IMR-90 (cell line): ENCODE measurements at regions not wholly inside any gene's neighbourhood (a gene's known extent, or its start where the extent isn't known, plus 50 kb on each side); places are given as distances from the start of the nearest gene placed in this dataset.

Source experiments
- ATAC-seq: fragments of 200-7000 bp; cut with Tn5 transposase; 2 replicates; pipeline ENCODE4 v1.9.1; 2020; ENCODE audit warnings: low read depth, mild to moderate bottlenecking, moderate library complexity
- BruUV-seq: library from RNA; stranded (reverse); fragments of 400-500 nt; replicated peaks from 2 replicates; lab custom pipeline; 2021; lab: Mats Ljungman, UMichigan
- CTCF ChIA-PET: fragments of 300-600 bp; formaldehyde crosslinking; extraction: SDS; loops from one replicate; lab custom pipeline; 2021; ENCODE audit warnings: antibody characterized with exemption; lab: Yijun Ruan, JAX
- POLR2A ChIA-PET: fragments of 300-600 bp; sonication (Branson Sonifier 250); formaldehyde crosslinking; loops from one replicate; lab custom pipeline; 2022; ENCODE audit warnings: antibody characterized with exemption; ENCODE audit not compliant: unreplicated experiment; lab: Charles Lee
- DNase-seq: peaks from one replicate; pipeline ENCODE4 v3.0.0; 2013
- H2AFZ ChIP-seq: replicated peaks from 2 replicates; pipeline ENCODE3; 2013; ENCODE audit warnings: low read length, mild to moderate bottlenecking; ENCODE audit not compliant: poor library complexity
- H2AK5ac ChIP-seq: 2 replicates; pipeline ENCODE4 v1.6.1; 2013; ENCODE audit warnings: low read depth, low read length, inconsistent platforms
- H2AK9ac ChIP-seq: replicated peaks from 2 replicates; pipeline ENCODE3; 2013; ENCODE audit warnings: mild to moderate bottlenecking, low read depth, low read length, moderate library complexity; ENCODE audit not compliant: poor library complexity
- H2BK120ac ChIP-seq: 2 replicates; pipeline ENCODE4 v1.6.1; 2013; ENCODE audit warnings: low read depth, low read length, inconsistent platforms
- H2BK15ac ChIP-seq: 3 replicates; pipeline ENCODE4 v1.6.1; 2013; ENCODE audit warnings: low read depth, low read length, inconsistent platforms
- H2BK20ac ChIP-seq: 2 replicates; pipeline ENCODE4 v1.6.1; 2013; ENCODE audit warnings: low read depth, mild to moderate bottlenecking, inconsistent platforms, low read length, moderate library complexity
- H2BK5ac ChIP-seq: 2 replicates; pipeline ENCODE4 v1.6.1; 2013; ENCODE audit warnings: mild to moderate bottlenecking, low read depth, low read length, inconsistent platforms; ENCODE audit not compliant: poor library complexity, severe bottlenecking
- H3K14ac ChIP-seq: replicated peaks from 2 replicates; pipeline ENCODE4 v1.6.1; 2013; ENCODE audit warnings: low read depth, low read length, inconsistent platforms
- H3K18ac ChIP-seq: 2 replicates; pipeline ENCODE4 v1.6.1; 2013; ENCODE audit warnings: low read depth, low read length, control low read depth
- H3K23ac ChIP-seq: 2 replicates; pipeline ENCODE4 v1.6.1; 2013; ENCODE audit warnings: low read depth, low read length, inconsistent platforms
- H3K27ac ChIP-seq: 2 replicates; pipeline ENCODE4 v1.5.1; 2013; ENCODE audit warnings: mild to moderate bottlenecking, control low read depth, low read length; ENCODE audit not compliant: insufficient read depth
- H3K27me3 ChIP-seq: 2 replicates; pipeline ENCODE4 v1.6.1; 2013; ENCODE audit warnings: low read length; ENCODE audit not compliant: control insufficient read depth, insufficient read depth
- H3K36me3 ChIP-seq: 2 replicates; pipeline ENCODE4 v1.6.1; 2013; ENCODE audit warnings: low read length, mixed read lengths; ENCODE audit not compliant: control insufficient read depth, insufficient read depth
- H3K4ac ChIP-seq: 2 replicates; pipeline ENCODE4 v1.6.1; 2013; ENCODE audit warnings: low read depth, low read length, inconsistent platforms
- H3K4me1 ChIP-seq: 2 replicates; pipeline ENCODE4 v1.6.1; 2013; ENCODE audit warnings: low read length, mixed read lengths; ENCODE audit not compliant: control insufficient read depth, insufficient read depth
- H3K4me2 ChIP-seq: 2 replicates; pipeline ENCODE4 v1.6.1; 2013; ENCODE audit warnings: low read depth, mild to moderate bottlenecking, control low read depth, low read length, moderate library complexity
- H3K4me3 ChIP-seq: 2 replicates; pipeline ENCODE4 v1.5.1; 2013; ENCODE audit warnings: low read depth, mild to moderate bottlenecking, control low read depth, low read length, moderate library complexity; ENCODE audit not compliant: insufficient read depth
- H3K56ac ChIP-seq: 2 replicates; pipeline ENCODE4 v1.6.1; 2013; ENCODE audit warnings: low read length, inconsistent platforms; ENCODE audit not compliant: insufficient read depth; ENCODE audit errors: extremely low read depth
- H3K79me1 ChIP-seq, 2 experiments: 2 replicates each; pipeline ENCODE4 v1.6.1; 2013; ENCODE audit warnings: low read length in 2 of 2, inconsistent platforms in 1 of 2, low read depth in 1 of 2
- H3K9ac ChIP-seq: 2 replicates; pipeline ENCODE4 v1.6.1; 2013; ENCODE audit warnings: low read depth, low read length, control low read depth
- H3K9me1 ChIP-seq: 2 replicates; pipeline ENCODE4 v1.6.1; 2013; ENCODE audit warnings: low read length, inconsistent platforms; ENCODE audit not compliant: insufficient read depth
- H3K9me3 ChIP-seq: 2 replicates; pipeline ENCODE4 v1.6.1; 2013; ENCODE audit warnings: low read length; ENCODE audit not compliant: control insufficient read depth, insufficient read depth
- H4K20me1 ChIP-seq: 2 replicates; pipeline ENCODE4 v1.6.1; 2013; ENCODE audit warnings: low read length, inconsistent platforms; ENCODE audit not compliant: insufficient read depth
- H4K5ac ChIP-seq: 2 replicates; pipeline ENCODE4 v1.6.1; 2013; ENCODE audit warnings: mild to moderate bottlenecking, low read depth, low read length, control low read depth
- H4K8ac ChIP-seq, 2 experiments: 2 replicates each; pipeline ENCODE4 v1.6.1; 2013; ENCODE audit warnings: low read depth in 2 of 2, low read length in 2 of 2, control low read depth in 1 of 2, inconsistent platforms in 1 of 2
- H4K91ac ChIP-seq: 2 replicates; pipeline ENCODE4 v1.6.1; 2013; ENCODE audit warnings: low read depth, low read length, inconsistent platforms; ENCODE audit not compliant: insufficient read depth
- BHLHE40 ChIP-seq: fragments of 150-350 bp; IDR thresholded peaks from 2 replicates; pipeline ENCODE4 v1.6.1; 2016; ENCODE audit warnings: mild to moderate bottlenecking, low read depth, low read length
- CEBPB ChIP-seq: IDR thresholded peaks from 2 replicates; pipeline ENCODE4 v1.6.1; 2012; ENCODE audit warnings: low read depth, low read length, improper control_type of control experiment
- CHD1 ChIP-seq: IDR thresholded peaks from 2 replicates; pipeline ENCODE4 v1.6.1; 2012; ENCODE audit warnings: low read depth, low read length, improper control_type of control experiment
- ELK1 ChIP-seq: fragments of 150-350 bp; IDR thresholded peaks from 2 replicates; pipeline ENCODE4 v1.6.1; 2016; ENCODE audit warnings: low read depth, mild to moderate bottlenecking, low read length, moderate library complexity, borderline replicate concordance
- FOS ChIP-seq: fragments of 150-350 bp; IDR thresholded peaks from 2 replicates; pipeline ENCODE4 v1.6.1; 2016; ENCODE audit warnings: low read depth, low read length
- MAZ ChIP-seq: IDR thresholded peaks from 2 replicates; pipeline ENCODE4 v1.6.1; 2012; ENCODE audit warnings: low read depth, mild to moderate bottlenecking, low read length, improper control_type of control experiment, moderate library complexity, borderline replicate concordance
- NFE2L2 ChIP-seq: fragments of 150-350 bp; IDR thresholded peaks from 2 replicates; pipeline ENCODE4 v1.6.1; 2016; ENCODE audit warnings: low read depth, mild to moderate bottlenecking, low read length
- POLR2A ChIP-seq: IDR thresholded peaks from 2 replicates; pipeline ENCODE4 v1.6.1; 2012; ENCODE audit warnings: mild to moderate bottlenecking, low read depth, low read length
- RAD21 ChIP-seq: IDR thresholded peaks from 2 replicates; pipeline ENCODE4 v1.6.1; 2012; ENCODE audit warnings: low read length, improper control_type of control experiment
- RCOR1 ChIP-seq: IDR thresholded peaks from 2 replicates; pipeline ENCODE4 v1.6.1; 2012; ENCODE audit warnings: mild to moderate bottlenecking, low read length, improper control_type of control experiment; ENCODE audit not compliant: insufficient replicate concordance
- RFX5 ChIP-seq: IDR thresholded peaks from 2 replicates; pipeline ENCODE4 v1.8.0; 2012; ENCODE audit warnings: low read depth, mild to moderate bottlenecking, low read length, moderate library complexity
- WGBS, 2 experiments: methylation state at CpG; one replicate each; pipeline versions ENCODE4 v1.1.5 to v1.1.7; 2013; ENCODE audit warnings: missing lambda C conversion rate in 2 of 2; ENCODE audit not compliant: insufficient read length in 1 of 2; ENCODE audit errors: extremely low coverage in 2 of 2; 5-methylcytosine and 5-hydroxymethylcytosine counted together
- dilution Hi-C: fragments of 300-500 bp; cut with HindIII; formaldehyde crosslinking; loops from one replicate; pipeline ENCODE4 v1.14.3; 2018; ENCODE audit warnings: low sequenced_read_pairs; ENCODE audit not compliant: unreplicated experiment
- in situ Hi-C: fragments of 300-500 bp; cut with MboI; formaldehyde crosslinking; loops from 3 replicates; pipeline ENCODE4 v1.14.3; 2019; ENCODE audit warnings: low sequenced_read_pairs, inconsistent platforms, mixed read lengths
- intact Hi-C: fragments of 100-400 bp; cut with micrococcal nuclease; formaldehyde crosslinking; loops from 2 replicates; pipeline ENCODE4 v1.10.0; 2022
- TF ChIP-seq, protein P1 (sequence below): conservative IDR thresholded peaks from 2 replicates; pipeline ENCODE4 v1.5.1; 2012; ENCODE audit warnings: mild to moderate bottlenecking, low read depth, low read length, improper control_type of control experiment
- TF ChIP-seq, protein P2 (sequence below): fragments of 150-350 bp; IDR thresholded peaks from 2 replicates; pipeline ENCODE4 v1.6.1; 2017; ENCODE audit warnings: mild to moderate bottlenecking, antibody characterized with exemption, low read length, low read depth

DNA sequence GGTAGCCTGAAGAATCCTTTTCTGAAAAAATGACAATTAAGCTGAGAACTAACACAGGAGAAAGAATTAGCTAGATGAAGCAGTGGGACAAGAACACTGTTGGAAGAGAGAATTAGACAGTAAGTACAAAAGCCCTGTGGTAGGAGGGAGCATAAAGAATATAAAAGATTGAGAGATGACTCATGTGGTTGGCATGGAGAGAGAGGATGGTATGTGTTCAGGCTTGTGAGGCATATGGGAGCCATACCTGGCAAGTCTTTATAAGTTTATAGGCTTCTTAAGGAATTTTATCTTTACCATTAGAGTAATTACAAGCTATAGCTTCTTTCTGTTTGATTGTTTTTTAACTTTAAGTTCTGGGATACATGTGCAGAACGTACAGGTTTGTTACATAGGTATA lies 325.0 kb downstream of the ARL6IP6 start:
- Histone ChIP-seq H3K27ac (no peak overlapping the region), H2BK15ac (no peak overlapping the region), H3K27me3 (no peaks in the 10 kb centered on the region), H2BK120ac (no peak overlapping the region), H3K4me1 (no peaks in the 10 kb centered on the region), H3K79me1 (no peaks in the 10 kb centered on the region), H3K9ac (no peak overlapping the region), H3K4ac (no peak overlapping the region), H3K4me2 (no peak overlapping the region), H3K18ac (no peak overlapping the region), H2BK20ac (no peak overlapping the region), H3K56ac (no peak overlapping the region), H4K5ac (no peak overlapping the region), H2BK5ac (no peak overlapping the region), H3K23ac (no peak overlapping the region), H3K4me3 (no peak overlapping the region), H2AK5ac (no peak overlapping the region), H2AFZ (no peak overlapping the region), H4K91ac (no peak overlapping the region), H3K9me1 (no peaks in the 10 kb centered on the region), H3K36me3 (no peaks in the 10 kb centered on the region), H4K8ac (no peak overlapping the region), H3K14ac (no peak overlapping the region), H3K9me3 (peaks cover 4% of the 10 kb centered on the region; the same call in 1 of the 2 replicates), H4K20me1 (no peaks in the 10 kb centered on the region), H2AK9ac (no peak overlapping the region)
- dilution Hi-C loops (no loop called here), in situ Hi-C loops (no loop called here), intact Hi-C loops (no loop called here)
- no CpG with 5 or more reads among the region's 1 CpG for WGBS, 2 experiments
- DNase-seq (no peak), ATAC-seq (no peak)
- CTCF ChIA-PET = no interaction called here
- TF ChIP-seq RAD21 = no peak
- TF ChIP-seq CHD1 = no peak
- no peak for TF ChIP-seq ELK1
- no peak for TF ChIP-seq POLR2A
- no peak for TF ChIP-seq NFE2L2
- no peak for TF ChIP-seq RFX5
- TF ChIP-seq CEBPB = no peak
- no peak for TF ChIP-seq FOS
- TF ChIP-seq, protein P1, sequence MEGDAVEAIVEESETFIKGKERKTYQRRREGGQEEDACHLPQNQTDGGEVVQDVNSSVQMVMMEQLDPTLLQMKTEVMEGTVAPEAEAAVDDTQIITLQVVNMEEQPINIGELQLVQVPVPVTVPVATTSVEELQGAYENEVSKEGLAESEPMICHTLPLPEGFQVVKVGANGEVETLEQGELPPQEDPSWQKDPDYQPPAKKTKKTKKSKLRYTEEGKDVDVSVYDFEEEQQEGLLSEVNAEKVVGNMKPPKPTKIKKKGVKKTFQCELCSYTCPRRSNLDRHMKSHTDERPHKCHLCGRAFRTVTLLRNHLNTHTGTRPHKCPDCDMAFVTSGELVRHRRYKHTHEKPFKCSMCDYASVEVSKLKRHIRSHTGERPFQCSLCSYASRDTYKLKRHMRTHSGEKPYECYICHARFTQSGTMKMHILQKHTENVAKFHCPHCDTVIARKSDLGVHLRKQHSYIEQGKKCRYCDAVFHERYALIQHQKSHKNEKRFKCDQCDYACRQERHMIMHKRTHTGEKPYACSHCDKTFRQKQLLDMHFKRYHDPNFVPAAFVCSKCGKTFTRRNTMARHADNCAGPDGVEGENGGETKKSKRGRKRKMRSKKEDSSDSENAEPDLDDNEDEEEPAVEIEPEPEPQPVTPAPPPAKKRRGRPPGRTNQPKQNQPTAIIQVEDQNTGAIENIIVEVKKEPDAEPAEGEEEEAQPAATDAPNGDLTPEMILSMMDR = no peak
- TF ChIP-seq RCOR1 = no peak
- no peak for TF ChIP-seq MAZ
- TF ChIP-seq, protein P2, sequence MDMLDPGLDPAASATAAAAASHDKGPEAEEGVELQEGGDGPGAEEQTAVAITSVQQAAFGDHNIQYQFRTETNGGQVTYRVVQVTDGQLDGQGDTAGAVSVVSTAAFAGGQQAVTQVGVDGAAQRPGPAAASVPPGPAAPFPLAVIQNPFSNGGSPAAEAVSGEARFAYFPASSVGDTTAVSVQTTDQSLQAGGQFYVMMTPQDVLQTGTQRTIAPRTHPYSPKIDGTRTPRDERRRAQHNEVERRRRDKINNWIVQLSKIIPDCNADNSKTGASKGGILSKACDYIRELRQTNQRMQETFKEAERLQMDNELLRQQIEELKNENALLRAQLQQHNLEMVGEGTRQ = no peak
- no peak for TF ChIP-seq BHLHE40
- BruUV-seq = no TSS peak
- POLR2A ChIA-PET = no interaction called here
